CD4-positive, alpha-beta T cell treated with Interleukin-15 for 1 hour (primary cell): ENCODE measurements at regions not wholly inside any gene's neighbourhood (a gene's known extent, or its start where the extent isn't known, plus 50 kb on each side); places are given as distances from the start of the nearest gene placed in this dataset.
"Not testable (repeated sequence)": the region's sequence is repeated elsewhere in the genome, so short reads cannot be mapped to it uniquely, and the experiment has no call there.

ENCODE experiments used
- DNase-seq: peaks from one replicate; pipeline ENCODE4 v3.0.0-alpha.2; 2020

- DNase-seq = no peak
These were observed 452.2 kb downstream of the XYLT1 start for GRCh38 chr16:17018585-17018939.

- DNase-seq = no peak
These were observed 451.4 kb downstream of the XYLT1 start for GRCh38 chr16:17019366-17019765.

- no peak for DNase-seq
These were observed 447.2 kb downstream of the XYLT1 start for GRCh38 chr16:17023606-17024005.

- no peak for DNase-seq
These were observed 446.2 kb downstream of the XYLT1 start for GRCh38 chr16:17024514-17024913.

- DNase-seq = peak; percentile 20
These were observed 444.0 kb downstream of the XYLT1 start for GRCh38 chr16:17026600-17027242.

GRCh38 chr16:17027488-17028129 lies 443.2 kb downstream of the XYLT1 start:
- no peak for DNase-seq

- DNase-seq = no peak
These were observed 441.0 kb downstream of the XYLT1 start for GRCh38 chr16:17029602-17030350.

- no peak for DNase-seq
These were observed 439.1 kb downstream of the XYLT1 start for GRCh38 chr16:17031484-17032268.

GRCh38 chr16:17032332-17032731 lies 438.4 kb downstream of the XYLT1 start:
- DNase-seq = no peak

GRCh38 chr16:17034477-17035252 lies 436.1 kb downstream of the XYLT1 start:
- no peak for DNase-seq

- DNase-seq = no peak
These were observed 433.3 kb downstream of the XYLT1 start for GRCh38 chr16:17037499-17037898.

GRCh38 chr16:17038415-17038814 lies 432.3 kb downstream of the XYLT1 start:
- no peak for DNase-seq

GRCh38 chr16:17049109-17049508 lies 421.7 kb downstream of the XYLT1 start:
- not testable (repeated sequence) for DNase-seq

- DNase-seq = no peak
These were observed 420.3 kb downstream of the XYLT1 start for GRCh38 chr16:17050468-17050867.
